WTC11 (cell line): ENCODE measurements at regions not wholly inside any gene's neighbourhood (a gene's known extent, or its start where the extent isn't known, plus 50 kb on each side); places are given as distances from the start of the nearest gene placed in this dataset.
A peak's percentile ranks its signal among the peaks of the same experiment; 100 is the strongest.

Experiments used
- ATAC-seq: fragments of 200-7000 bp; cut with Tn5 transposase; 2 replicates; pipeline ENCODE4 v1.10.0; 2021; ENCODE audit warnings: mild to moderate bottlenecking, moderate library complexity
- CTCF ChIA-PET: fragments of 300-600 bp; sonication (Branson Sonifier 250); formaldehyde crosslinking; loops from one replicate; lab custom pipeline; 2021; ENCODE audit warnings: antibody characterized with exemption; lab: Charles Lee
- POLR2A ChIA-PET: fragments of 350-600 bp; sonication (Branson Sonifier 250); formaldehyde crosslinking; loops from one replicate; lab custom pipeline; 2021; ENCODE audit warnings: antibody characterized with exemption; lab: Charles Lee
- DNase-seq: peaks from one replicate; pipeline ENCODE4 v3.0.0; 2021; ENCODE audit warnings: low spot score
- H3K27ac Mint-ChIP-seq: 2 replicates; pipeline ENCODE4 v1.8.0; 2021; ENCODE audit warnings: mixed read lengths
- H3K27me3 Mint-ChIP-seq: 2 replicates; pipeline ENCODE4 v1.8.0; 2021; ENCODE audit warnings: low read depth, mild to moderate bottlenecking, moderate library complexity, mixed read lengths
- H3K36me3 Mint-ChIP-seq: 2 replicates; pipeline ENCODE4 v1.8.0; 2021; ENCODE audit warnings: mixed read lengths
- H3K4me1 Mint-ChIP-seq: 2 replicates; pipeline ENCODE4 v1.8.0; 2022; ENCODE audit warnings: mixed read lengths
- H3K4me3 Mint-ChIP-seq: 2 replicates; pipeline ENCODE4 v1.8.0; 2021; ENCODE audit warnings: mild to moderate bottlenecking, moderate library complexity, mixed read lengths
- H3K9me3 Mint-ChIP-seq: 2 replicates; pipeline ENCODE4 v1.8.0; 2021; ENCODE audit warnings: mixed read lengths
- CREB1 ChIP-seq: sonication (generic); formaldehyde crosslinking; IDR thresholded peaks from 2 replicates; pipeline ENCODE4 v1.8.0; 2023; ENCODE audit warnings: mild to moderate bottlenecking, missing genetic modification reagents
- ELF4 ChIP-seq: sonication (generic); formaldehyde crosslinking; IDR thresholded peaks from 2 replicates; pipeline ENCODE4 v1.8.1; 2022; ENCODE audit warnings: low read depth, mild to moderate bottlenecking, moderate library complexity, missing genetic modification reagents
- EMX1 ChIP-seq: fragments of 250-450 bp; sonication (Bioruptor Pico); IDR thresholded peaks from 2 replicates; pipeline ENCODE4 v1.8.0; 2021; ENCODE audit warnings: mild to moderate bottlenecking
- GTF2I ChIP-seq: fragments of 250-450 bp; sonication (Bioruptor Pico); conservative IDR thresholded peaks from 2 replicates; pipeline ENCODE4 v1.4.0; 2021; ENCODE audit warnings: mild to moderate bottlenecking
- HMGA2 ChIP-seq: fragments of 250-450 bp; sonication (Bioruptor Pico); IDR thresholded peaks from 2 replicates; pipeline ENCODE4 v1.4.0; 2021; ENCODE audit warnings: mild to moderate bottlenecking, moderate library complexity
- NR1H2 ChIP-seq: sonication (generic); formaldehyde crosslinking; IDR thresholded peaks from 2 replicates; pipeline ENCODE4 v1.9.0; 2021; ENCODE audit warnings: mild to moderate bottlenecking, moderate library complexity, missing genetic modification reagents
- RELA ChIP-seq: sonication (generic); formaldehyde crosslinking; IDR thresholded peaks from 2 replicates; pipeline ENCODE4 v1.8.1; 2022; ENCODE audit warnings: missing genetic modification reagents, mild to moderate bottlenecking, borderline replicate concordance
- SMAD4 ChIP-seq: sonication (generic); formaldehyde crosslinking; IDR thresholded peaks from 2 replicates; pipeline ENCODE4 v1.8.0; 2022; ENCODE audit warnings: mild to moderate bottlenecking, missing genetic modification reagents
- SP1 ChIP-seq: sonication (generic); formaldehyde crosslinking; conservative IDR thresholded peaks from 2 replicates; pipeline ENCODE4 v1.8.1; 2022; ENCODE audit warnings: missing genetic modification reagents
- TP53 ChIP-seq: sonication (generic); formaldehyde crosslinking; IDR thresholded peaks from 2 replicates; pipeline ENCODE4 v1.8.1; 2023; ENCODE audit warnings: mild to moderate bottlenecking, missing genetic modification reagents
- ZNF138 ChIP-seq: sonication (generic); formaldehyde crosslinking; conservative IDR thresholded peaks from 2 replicates; pipeline ENCODE4 v1.8.1; 2022; ENCODE audit warnings: mild to moderate bottlenecking, moderate library complexity, missing genetic modification reagents
- ZNF396 ChIP-seq: fragments of 250-450 bp; sonication (Bioruptor Pico); IDR thresholded peaks from 2 replicates; pipeline ENCODE4 v1.8.0; 2021; ENCODE audit warnings: mild to moderate bottlenecking, moderate library complexity, borderline replicate concordance
- ZNF416 ChIP-seq: fragments of 250-450 bp; sonication (Bioruptor Pico); IDR thresholded peaks from 2 replicates; pipeline ENCODE4 v1.9.0; 2021; ENCODE audit warnings: mild to moderate bottlenecking, inconsistent platforms
- ZNF671 ChIP-seq: fragments of 250-450 bp; sonication (Bioruptor Pico); IDR thresholded peaks from 2 replicates; pipeline ENCODE4 v1.8.0; 2021; ENCODE audit warnings: mild to moderate bottlenecking
- TF ChIP-seq, protein P1 (sequence below): sonication (generic); formaldehyde crosslinking; IDR thresholded peaks from 2 replicates; pipeline ENCODE4 v1.8.1; 2023; ENCODE audit warnings: mild to moderate bottlenecking, missing genetic modification reagents, moderate library complexity
- TF ChIP-seq, protein P2 (sequence below): sonication (generic); formaldehyde crosslinking; IDR thresholded peaks from 2 replicates; pipeline ENCODE4 v1.8.1; 2022; ENCODE audit warnings: mild to moderate bottlenecking, moderate library complexity, missing genetic modification reagents
- TF ChIP-seq, protein P3 (sequence below): fragments of 250-450 bp; sonication (Bioruptor Pico); IDR thresholded peaks from 2 replicates; pipeline ENCODE4 v1.9.0; 2021; ENCODE audit warnings: mild to moderate bottlenecking
- TF ChIP-seq, protein P4 (sequence below): sonication (generic); formaldehyde crosslinking; conservative IDR thresholded peaks from 2 replicates; pipeline ENCODE4 v1.8.1; 2023; ENCODE audit warnings: mild to moderate bottlenecking, low read depth, missing genetic modification reagents, moderate library complexity
- TF ChIP-seq, protein P5 (sequence below): fragments of 250-450 bp; sonication (Bioruptor Pico); IDR thresholded peaks from 2 replicates; pipeline ENCODE4 v1.9.0; 2021; ENCODE audit warnings: mild to moderate bottlenecking, borderline replicate concordance
- TF ChIP-seq, protein P6 (sequence below): sonication (generic); formaldehyde crosslinking; IDR thresholded peaks from 2 replicates; pipeline ENCODE4 v1.8.0; 2022; ENCODE audit warnings: mild to moderate bottlenecking, missing genetic modification reagents
- TF ChIP-seq, protein P7 (sequence below): sonication (generic); formaldehyde crosslinking; IDR thresholded peaks from 2 replicates; pipeline ENCODE4 v1.8.1; 2022; ENCODE audit warnings: missing genetic modification reagents, borderline replicate concordance

DNA sequence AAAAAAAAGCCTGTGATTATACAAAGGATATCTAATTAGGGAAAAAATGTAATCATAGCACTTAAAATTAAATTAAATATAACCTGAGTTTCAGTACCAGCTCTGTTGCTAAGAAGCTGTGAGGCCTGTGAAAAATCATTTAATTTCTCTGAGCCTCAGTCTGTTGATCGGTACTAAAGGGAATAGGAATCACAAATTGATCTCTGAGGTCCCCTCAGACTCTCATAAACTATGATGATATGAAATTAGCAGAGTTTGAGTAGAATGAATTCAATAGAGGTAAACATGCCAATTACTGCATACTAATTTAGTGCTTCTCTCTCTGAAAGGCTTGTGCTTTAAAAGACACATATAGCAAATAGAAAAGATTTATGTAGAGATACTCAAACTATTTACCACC lies 416.8 kb upstream of the NCAM2 start (continued):
- TF ChIP-seq, protein P1, sequence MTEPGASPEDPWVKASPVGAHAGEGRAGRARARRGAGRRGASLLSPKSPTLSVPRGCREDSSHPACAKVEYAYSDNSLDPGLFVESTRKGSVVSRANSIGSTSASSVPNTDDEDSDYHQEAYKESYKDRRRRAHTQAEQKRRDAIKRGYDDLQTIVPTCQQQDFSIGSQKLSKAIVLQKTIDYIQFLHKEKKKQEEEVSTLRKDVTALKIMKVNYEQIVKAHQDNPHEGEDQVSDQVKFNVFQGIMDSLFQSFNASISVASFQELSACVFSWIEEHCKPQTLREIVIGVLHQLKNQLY (CRISPR knock-in tag) = no peak

DNA sequence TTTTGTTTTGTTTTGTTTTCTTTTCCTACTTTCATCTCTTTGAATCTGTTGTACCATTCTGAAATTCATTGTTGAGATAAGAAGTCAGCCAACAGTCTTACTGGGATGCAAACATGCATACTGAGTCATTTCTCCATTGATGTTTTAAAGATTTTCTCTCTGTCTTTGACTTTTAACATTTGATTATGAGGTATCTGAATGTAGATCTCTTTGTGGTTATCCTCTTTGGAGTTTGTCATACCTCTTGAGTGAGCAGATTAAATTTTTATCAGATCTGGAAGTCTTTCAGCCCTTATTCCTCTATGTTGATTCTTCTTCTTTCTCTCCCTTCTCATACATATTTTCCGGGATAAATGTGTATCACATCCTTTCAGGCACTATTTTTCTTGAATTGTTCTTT lies 406.9 kb upstream of the NCAM2 start:
- ATAC-seq (no peak), DNase-seq (no peak)
- Mint-ChIP-seq H3K4me1 (peaks cover 19% of the 10 kb centered on the region), H3K36me3 (peaks cover 25% of the 10 kb centered on the region), H3K9me3 (peaks cover 26% of the 10 kb centered on the region), H3K27me3 (no peaks in the 10 kb centered on the region), H3K27ac (no peak overlapping the region), H3K4me3 (no peak overlapping the region)
- ChIA-PET CTCF (no interaction called here), POLR2A (no interaction called here)
- TF ChIP-seq, protein P2, sequence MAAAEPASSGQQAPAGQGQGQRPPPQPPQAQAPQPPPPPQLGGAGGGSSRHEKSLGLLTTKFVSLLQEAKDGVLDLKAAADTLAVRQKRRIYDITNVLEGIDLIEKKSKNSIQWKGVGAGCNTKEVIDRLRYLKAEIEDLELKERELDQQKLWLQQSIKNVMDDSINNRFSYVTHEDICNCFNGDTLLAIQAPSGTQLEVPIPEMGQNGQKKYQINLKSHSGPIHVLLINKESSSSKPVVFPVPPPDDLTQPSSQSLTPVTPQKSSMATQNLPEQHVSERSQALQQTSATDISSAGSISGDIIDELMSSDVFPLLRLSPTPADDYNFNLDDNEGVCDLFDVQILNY (CRISPR knock-in tag) = no peak
- TF ChIP-seq, protein P3, sequence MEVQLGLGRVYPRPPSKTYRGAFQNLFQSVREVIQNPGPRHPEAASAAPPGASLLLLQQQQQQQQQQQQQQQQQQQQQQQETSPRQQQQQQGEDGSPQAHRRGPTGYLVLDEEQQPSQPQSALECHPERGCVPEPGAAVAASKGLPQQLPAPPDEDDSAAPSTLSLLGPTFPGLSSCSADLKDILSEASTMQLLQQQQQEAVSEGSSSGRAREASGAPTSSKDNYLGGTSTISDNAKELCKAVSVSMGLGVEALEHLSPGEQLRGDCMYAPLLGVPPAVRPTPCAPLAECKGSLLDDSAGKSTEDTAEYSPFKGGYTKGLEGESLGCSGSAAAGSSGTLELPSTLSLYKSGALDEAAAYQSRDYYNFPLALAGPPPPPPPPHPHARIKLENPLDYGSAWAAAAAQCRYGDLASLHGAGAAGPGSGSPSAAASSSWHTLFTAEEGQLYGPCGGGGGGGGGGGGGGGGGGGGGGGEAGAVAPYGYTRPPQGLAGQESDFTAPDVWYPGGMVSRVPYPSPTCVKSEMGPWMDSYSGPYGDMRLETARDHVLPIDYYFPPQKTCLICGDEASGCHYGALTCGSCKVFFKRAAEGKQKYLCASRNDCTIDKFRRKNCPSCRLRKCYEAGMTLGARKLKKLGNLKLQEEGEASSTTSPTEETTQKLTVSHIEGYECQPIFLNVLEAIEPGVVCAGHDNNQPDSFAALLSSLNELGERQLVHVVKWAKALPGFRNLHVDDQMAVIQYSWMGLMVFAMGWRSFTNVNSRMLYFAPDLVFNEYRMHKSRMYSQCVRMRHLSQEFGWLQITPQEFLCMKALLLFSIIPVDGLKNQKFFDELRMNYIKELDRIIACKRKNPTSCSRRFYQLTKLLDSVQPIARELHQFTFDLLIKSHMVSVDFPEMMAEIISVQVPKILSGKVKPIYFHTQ (CRISPR knock-in tag) = no peak
- TF ChIP-seq SMAD4 (CRISPR knock-in tag) (no peak), NR1H2 (CRISPR knock-in tag) (no peak), ZNF671 (CRISPR knock-in tag) (no peak), SP1 (CRISPR knock-in tag) (no peak), RELA (no peak), ZNF416 (no peak), EMX1 (CRISPR knock-in tag) (no peak), ELF4 (CRISPR knock-in tag) (no peak)
- TF ChIP-seq, protein P4, sequence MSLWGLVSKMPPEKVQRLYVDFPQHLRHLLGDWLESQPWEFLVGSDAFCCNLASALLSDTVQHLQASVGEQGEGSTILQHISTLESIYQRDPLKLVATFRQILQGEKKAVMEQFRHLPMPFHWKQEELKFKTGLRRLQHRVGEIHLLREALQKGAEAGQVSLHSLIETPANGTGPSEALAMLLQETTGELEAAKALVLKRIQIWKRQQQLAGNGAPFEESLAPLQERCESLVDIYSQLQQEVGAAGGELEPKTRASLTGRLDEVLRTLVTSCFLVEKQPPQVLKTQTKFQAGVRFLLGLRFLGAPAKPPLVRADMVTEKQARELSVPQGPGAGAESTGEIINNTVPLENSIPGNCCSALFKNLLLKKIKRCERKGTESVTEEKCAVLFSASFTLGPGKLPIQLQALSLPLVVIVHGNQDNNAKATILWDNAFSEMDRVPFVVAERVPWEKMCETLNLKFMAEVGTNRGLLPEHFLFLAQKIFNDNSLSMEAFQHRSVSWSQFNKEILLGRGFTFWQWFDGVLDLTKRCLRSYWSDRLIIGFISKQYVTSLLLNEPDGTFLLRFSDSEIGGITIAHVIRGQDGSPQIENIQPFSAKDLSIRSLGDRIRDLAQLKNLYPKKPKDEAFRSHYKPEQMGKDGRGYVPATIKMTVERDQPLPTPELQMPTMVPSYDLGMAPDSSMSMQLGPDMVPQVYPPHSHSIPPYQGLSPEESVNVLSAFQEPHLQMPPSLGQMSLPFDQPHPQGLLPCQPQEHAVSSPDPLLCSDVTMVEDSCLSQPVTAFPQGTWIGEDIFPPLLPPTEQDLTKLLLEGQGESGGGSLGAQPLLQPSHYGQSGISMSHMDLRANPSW (CRISPR knock-in tag) = no peak

DNA sequence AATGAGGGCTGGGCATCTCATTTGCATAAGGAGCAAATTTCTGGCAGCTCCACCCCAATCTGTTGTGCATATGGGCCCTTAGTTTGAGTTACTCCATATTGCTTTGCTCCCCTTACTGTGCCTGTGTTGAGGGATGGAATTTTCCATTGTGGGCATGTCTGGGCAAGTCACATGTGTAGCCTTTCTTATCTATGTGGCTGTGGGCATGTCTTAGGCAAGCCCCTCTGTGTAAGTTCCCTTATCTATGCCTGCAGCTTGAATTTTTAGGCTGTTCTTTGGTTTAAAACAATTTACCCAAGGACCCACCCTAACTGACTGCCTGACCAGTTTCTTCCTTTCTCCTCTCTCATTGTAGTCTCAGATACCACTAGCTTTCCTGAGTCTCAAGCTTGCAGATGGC lies 405.7 kb upstream of the NCAM2 start:
- POLR2A ChIA-PET = no interaction called here
- DNase-seq (no peak), ATAC-seq (no peak)
- Mint-ChIP-seq H3K4me1 (peaks cover 19% of the 10 kb centered on the region), H3K4me3 (no peak overlapping the region), H3K27me3 (no peaks in the 10 kb centered on the region), H3K27ac (peak overlapping the region; percentile 22; the same call in 1 of the 2 replicates), H3K36me3 (peaks cover 25% of the 10 kb centered on the region), H3K9me3 (peaks cover 26% of the 10 kb centered on the region)
- CTCF ChIA-PET = no interaction called here
- TF ChIP-seq TP53 (no peak), ZNF138 (CRISPR knock-in tag) (no peak), HMGA2 (CRISPR knock-in tag) (no peak), CREB1 (CRISPR knock-in tag) (no peak), GTF2I (no peak), ZNF396 (CRISPR knock-in tag) (no peak), NR1H2 (CRISPR knock-in tag) (no peak)
- TF ChIP-seq, protein P5, sequence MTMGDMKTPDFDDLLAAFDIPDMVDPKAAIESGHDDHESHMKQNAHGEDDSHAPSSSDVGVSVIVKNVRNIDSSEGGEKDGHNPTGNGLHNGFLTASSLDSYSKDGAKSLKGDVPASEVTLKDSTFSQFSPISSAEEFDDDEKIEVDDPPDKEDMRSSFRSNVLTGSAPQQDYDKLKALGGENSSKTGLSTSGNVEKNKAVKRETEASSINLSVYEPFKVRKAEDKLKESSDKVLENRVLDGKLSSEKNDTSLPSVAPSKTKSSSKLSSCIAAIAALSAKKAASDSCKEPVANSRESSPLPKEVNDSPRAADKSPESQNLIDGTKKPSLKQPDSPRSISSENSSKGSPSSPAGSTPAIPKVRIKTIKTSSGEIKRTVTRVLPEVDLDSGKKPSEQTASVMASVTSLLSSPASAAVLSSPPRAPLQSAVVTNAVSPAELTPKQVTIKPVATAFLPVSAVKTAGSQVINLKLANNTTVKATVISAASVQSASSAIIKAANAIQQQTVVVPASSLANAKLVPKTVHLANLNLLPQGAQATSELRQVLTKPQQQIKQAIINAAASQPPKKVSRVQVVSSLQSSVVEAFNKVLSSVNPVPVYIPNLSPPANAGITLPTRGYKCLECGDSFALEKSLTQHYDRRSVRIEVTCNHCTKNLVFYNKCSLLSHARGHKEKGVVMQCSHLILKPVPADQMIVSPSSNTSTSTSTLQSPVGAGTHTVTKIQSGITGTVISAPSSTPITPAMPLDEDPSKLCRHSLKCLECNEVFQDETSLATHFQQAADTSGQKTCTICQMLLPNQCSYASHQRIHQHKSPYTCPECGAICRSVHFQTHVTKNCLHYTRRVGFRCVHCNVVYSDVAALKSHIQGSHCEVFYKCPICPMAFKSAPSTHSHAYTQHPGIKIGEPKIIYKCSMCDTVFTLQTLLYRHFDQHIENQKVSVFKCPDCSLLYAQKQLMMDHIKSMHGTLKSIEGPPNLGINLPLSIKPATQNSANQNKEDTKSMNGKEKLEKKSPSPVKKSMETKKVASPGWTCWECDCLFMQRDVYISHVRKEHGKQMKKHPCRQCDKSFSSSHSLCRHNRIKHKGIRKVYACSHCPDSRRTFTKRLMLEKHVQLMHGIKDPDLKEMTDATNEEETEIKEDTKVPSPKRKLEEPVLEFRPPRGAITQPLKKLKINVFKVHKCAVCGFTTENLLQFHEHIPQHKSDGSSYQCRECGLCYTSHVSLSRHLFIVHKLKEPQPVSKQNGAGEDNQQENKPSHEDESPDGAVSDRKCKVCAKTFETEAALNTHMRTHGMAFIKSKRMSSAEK (CRISPR knock-in tag) = no peak
- TF ChIP-seq, protein P6, sequence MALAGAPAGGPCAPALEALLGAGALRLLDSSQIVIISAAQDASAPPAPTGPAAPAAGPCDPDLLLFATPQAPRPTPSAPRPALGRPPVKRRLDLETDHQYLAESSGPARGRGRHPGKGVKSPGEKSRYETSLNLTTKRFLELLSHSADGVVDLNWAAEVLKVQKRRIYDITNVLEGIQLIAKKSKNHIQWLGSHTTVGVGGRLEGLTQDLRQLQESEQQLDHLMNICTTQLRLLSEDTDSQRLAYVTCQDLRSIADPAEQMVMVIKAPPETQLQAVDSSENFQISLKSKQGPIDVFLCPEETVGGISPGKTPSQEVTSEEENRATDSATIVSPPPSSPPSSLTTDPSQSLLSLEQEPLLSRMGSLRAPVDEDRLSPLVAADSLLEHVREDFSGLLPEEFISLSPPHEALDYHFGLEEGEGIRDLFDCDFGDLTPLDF (CRISPR knock-in tag) = no peak
- TF ChIP-seq, protein P7, sequence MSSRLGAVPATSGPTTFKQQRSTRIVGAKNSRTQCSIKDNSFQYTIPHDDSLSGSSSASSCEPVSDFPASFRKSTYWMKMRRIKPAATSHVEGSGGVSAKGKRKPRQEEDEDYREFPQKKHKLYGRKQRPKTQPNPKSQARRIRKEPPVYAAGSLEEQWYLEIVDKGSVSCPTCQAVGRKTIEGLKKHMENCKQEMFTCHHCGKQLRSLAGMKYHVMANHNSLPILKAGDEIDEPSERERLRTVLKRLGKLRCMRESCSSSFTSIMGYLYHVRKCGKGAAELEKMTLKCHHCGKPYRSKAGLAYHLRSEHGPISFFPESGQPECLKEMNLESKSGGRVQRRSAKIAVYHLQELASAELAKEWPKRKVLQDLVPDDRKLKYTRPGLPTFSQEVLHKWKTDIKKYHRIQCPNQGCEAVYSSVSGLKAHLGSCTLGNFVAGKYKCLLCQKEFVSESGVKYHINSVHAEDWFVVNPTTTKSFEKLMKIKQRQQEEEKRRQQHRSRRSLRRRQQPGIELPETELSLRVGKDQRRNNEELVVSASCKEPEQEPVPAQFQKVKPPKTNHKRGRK (CRISPR knock-in tag) = no peak
